CD8-positive, alpha-beta memory T cell (primary cell): ENCODE measurements at regions not wholly inside any gene's neighbourhood (a gene's known extent, or its start where the extent isn't known, plus 50 kb on each side); places are given as distances from the start of the nearest gene placed in this dataset.

Source experiments
- CTCF ChIA-PET: fragments of 350-600 bp; sonication (Branson Sonifier 250); formaldehyde crosslinking; loops from one replicate; lab custom pipeline; 2021; ENCODE audit warnings: antibody characterized with exemption; lab: Charles Lee
- POLR2A ChIA-PET: fragments of 350-600 bp; sonication (Branson Sonifier 250); formaldehyde crosslinking; loops from one replicate; lab custom pipeline; 2021; ENCODE audit warnings: antibody characterized with exemption; lab: Charles Lee
- DNase-seq, 5 donors: peaks; one replicate each; pipeline versions ENCODE4 v3.0.0 to v3.0.0-alpha.2; 2020 to 2022; ENCODE audit warnings: mixed read lengths in 1 of 5
- H3K27ac ChIP-seq: one replicate; pipeline ENCODE4 v1.7.0; 2013; ENCODE audit warnings: low read depth, mild to moderate bottlenecking, low read length, moderate library complexity
- H3K27me3 ChIP-seq: 2 replicates; pipeline ENCODE4 v1.7.0; 2013; ENCODE audit warnings: low read length, mild to moderate bottlenecking; ENCODE audit not compliant: insufficient read depth, poor library complexity, severe bottlenecking
- H3K36me3 ChIP-seq: 2 replicates; pipeline ENCODE4 v1.7.0; 2013; ENCODE audit warnings: mild to moderate bottlenecking, low read length, moderate library complexity; ENCODE audit not compliant: insufficient read depth
- H3K4me1 ChIP-seq: 2 replicates; pipeline ENCODE4 v1.7.0; 2013; ENCODE audit warnings: mild to moderate bottlenecking, low read length, moderate library complexity; ENCODE audit not compliant: insufficient read depth
- H3K4me3 ChIP-seq: 2 replicates; pipeline ENCODE4 v1.7.0; 2013; ENCODE audit warnings: mild to moderate bottlenecking, low read length
- H3K9me3 ChIP-seq: 2 replicates; pipeline ENCODE4 v1.7.0; 2013; ENCODE audit warnings: mild to moderate bottlenecking, low read length
- H3K27ac Mint-ChIP-seq, 8 donors: one replicate each; pipeline ENCODE4 v1.8.0; 2020 to 2021; ENCODE audit warnings: mixed read lengths in 8 of 8, mild to moderate bottlenecking in 6 of 8, inconsistent platforms in 3 of 8, moderate library complexity in 3 of 8
- H3K27me3 Mint-ChIP-seq, 2 donors: one replicate each; pipeline ENCODE4 v1.8.0; 2020 to 2021; ENCODE audit warnings: mixed read lengths in 2 of 2, mild to moderate bottlenecking in 1 of 2, moderate library complexity in 1 of 2
- H3K36me3 Mint-ChIP-seq, 3 donors: one replicate each; pipeline ENCODE4 v1.8.0; 2020 to 2021; ENCODE audit warnings: mixed read lengths in 3 of 3, inconsistent platforms in 1 of 3, mild to moderate bottlenecking in 1 of 3
- H3K4me1 Mint-ChIP-seq, 3 donors: one replicate each; pipeline ENCODE4 v1.8.0; 2020 to 2021; ENCODE audit warnings: mixed read lengths in 3 of 3, inconsistent platforms in 1 of 3, mild to moderate bottlenecking in 1 of 3
- H3K4me3 Mint-ChIP-seq, 7 donors: one replicate each; pipeline ENCODE4 v1.8.0; 2020 to 2021; ENCODE audit warnings: mixed read lengths in 7 of 7, mild to moderate bottlenecking in 6 of 7, moderate library complexity in 4 of 7, inconsistent platforms in 2 of 7
- H3K9me3 Mint-ChIP-seq, 5 donors: one replicate each; pipeline ENCODE4 v1.8.0; 2020 to 2022; ENCODE audit warnings: mixed read lengths in 5 of 5, mild to moderate bottlenecking in 3 of 5, moderate library complexity in 2 of 5, inconsistent platforms in 1 of 5

DNA sequence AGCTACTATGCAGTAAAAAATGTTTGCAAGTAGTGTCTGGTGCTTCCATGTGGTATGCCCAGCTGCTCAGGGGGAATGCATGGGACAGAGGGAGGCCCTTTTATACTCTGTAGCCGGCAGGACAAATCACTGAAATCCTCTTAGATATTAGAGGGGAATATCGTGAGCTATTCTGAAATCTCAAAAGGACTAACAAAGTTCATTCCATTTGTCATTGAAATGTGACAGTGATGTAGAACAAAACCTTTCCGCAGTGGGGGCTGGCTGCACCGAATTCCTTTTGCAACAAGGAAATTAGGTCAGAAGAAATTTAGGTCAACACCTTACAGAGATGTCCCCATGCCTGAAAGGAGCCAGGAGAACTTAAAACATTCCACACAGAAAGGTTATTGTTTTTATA lies 72.4 kb upstream of the MEF2C start:
- Histone ChIP-seq H3K27ac (no peak overlapping the region), H3K27me3 (no peaks in the 10 kb centered on the region), H3K9me3 (no peaks in the 10 kb centered on the region), H3K4me1 (no peaks in the 10 kb centered on the region), H3K36me3 (no peaks in the 10 kb centered on the region), H3K4me3 (no peak overlapping the region)
- POLR2A ChIA-PET: no interaction called here
- Mint-ChIP-seq H3K4me1 (no peaks in the 10 kb centered on the region), H3K4me3 (no peak overlapping the region), H3K27me3 (no peaks in the 10 kb centered on the region), H3K9me3 (peaks cover 0 to 3% (median 0%) of the 10 kb centered on the region in 5 donors), H3K27ac (no peak overlapping the region), H3K36me3 (no peaks in the 10 kb centered on the region)
- CTCF ChIA-PET: no interaction called here
- DNase-seq: no peak

DNA sequence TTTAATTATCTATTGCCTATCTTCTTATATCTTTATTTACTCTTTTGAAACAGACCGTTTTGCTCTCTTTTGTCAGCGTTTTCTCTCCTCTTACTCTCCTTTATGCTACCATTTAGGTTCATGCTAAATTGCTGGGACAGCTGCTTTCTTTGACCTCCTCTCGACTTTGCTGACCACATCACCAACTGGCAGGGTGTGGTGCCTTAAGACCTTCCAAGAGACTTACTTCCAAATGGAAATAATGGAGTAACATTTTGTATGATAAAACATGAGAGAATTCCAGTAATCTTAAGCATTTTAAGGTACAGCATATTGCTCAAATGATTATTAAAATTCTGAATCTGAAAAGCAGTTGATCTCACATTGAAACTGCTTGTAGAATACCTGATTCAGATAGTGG lies 71.5 kb upstream of the MEF2C start:
- H3K27ac Mint-ChIP-seq: no peak overlapping the region
- DNase-seq: no peak
- POLR2A ChIA-PET: no interaction called here
- H3K27me3 Mint-ChIP-seq: no peaks in the 10 kb centered on the region
- no peaks in the 10 kb centered on the region for H3K36me3 Mint-ChIP-seq
- H3K27me3 ChIP-seq: no peaks in the 10 kb centered on the region
- H3K9me3 Mint-ChIP-seq: peaks cover 0 to 3% (median 0%) of the 10 kb centered on the region in 5 donors
- H3K36me3 ChIP-seq: no peaks in the 10 kb centered on the region
- H3K27ac ChIP-seq: no peak overlapping the region
- no peak overlapping the region for H3K4me3 ChIP-seq
- no peaks in the 10 kb centered on the region for H3K9me3 ChIP-seq
- CTCF ChIA-PET: no interaction called here
- no peak overlapping the region for H3K4me3 Mint-ChIP-seq
- no peaks in the 10 kb centered on the region for H3K4me1 ChIP-seq
- no peaks in the 10 kb centered on the region for H3K4me1 Mint-ChIP-seq

DNA sequence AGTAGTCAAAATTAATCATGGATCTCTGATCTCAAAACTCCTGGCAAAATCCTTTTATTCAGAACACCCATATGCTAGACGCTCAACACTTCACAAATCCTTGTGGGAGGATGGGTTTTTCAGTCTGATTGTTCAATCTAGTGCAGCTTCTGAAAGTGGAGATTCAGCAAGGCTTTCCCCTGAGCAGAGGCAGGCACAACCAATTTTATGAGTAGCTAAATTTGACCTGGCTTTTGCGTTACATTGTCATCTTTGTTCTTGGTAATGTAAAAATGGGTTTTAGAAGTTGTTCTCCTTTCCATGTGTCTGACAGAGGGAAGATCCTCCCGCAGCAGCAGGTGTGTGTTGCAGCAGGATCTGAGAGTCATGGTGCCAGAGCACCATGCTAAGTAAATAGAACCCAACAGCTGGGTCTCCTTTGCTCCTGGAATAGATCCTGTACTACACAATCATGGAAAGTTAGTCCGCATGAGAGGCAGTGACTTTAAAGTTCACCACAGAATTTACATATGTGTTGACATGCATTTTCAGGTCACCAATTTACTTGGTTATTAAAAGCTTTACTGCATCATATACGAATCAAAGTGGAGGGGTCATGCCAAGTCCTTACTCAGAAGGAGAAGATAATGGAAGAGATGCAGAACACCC lies 70.1 kb upstream of the MEF2C start:
- DNase-seq: no peak
- H3K9me3 ChIP-seq: no peaks in the 10 kb centered on the region
- H3K27me3 ChIP-seq: no peaks in the 10 kb centered on the region
- no peak overlapping the region for H3K4me3 ChIP-seq
- Mint-ChIP-seq H3K4me3 (no peak overlapping the region), H3K4me1 (no peaks in the 10 kb centered on the region), H3K9me3 (peaks cover 0 to 5% (median 0%) of the 10 kb centered on the region in 5 donors), H3K27ac (no peak overlapping the region), H3K36me3 (no peaks in the 10 kb centered on the region), H3K27me3 (no peaks in the 10 kb centered on the region)
- CTCF ChIA-PET: no interaction called here
- H3K4me1 ChIP-seq: no peaks in the 10 kb centered on the region
- POLR2A ChIA-PET: no interaction called here
- H3K36me3 ChIP-seq: no peaks in the 10 kb centered on the region
- no peak overlapping the region for H3K27ac ChIP-seq

DNA sequence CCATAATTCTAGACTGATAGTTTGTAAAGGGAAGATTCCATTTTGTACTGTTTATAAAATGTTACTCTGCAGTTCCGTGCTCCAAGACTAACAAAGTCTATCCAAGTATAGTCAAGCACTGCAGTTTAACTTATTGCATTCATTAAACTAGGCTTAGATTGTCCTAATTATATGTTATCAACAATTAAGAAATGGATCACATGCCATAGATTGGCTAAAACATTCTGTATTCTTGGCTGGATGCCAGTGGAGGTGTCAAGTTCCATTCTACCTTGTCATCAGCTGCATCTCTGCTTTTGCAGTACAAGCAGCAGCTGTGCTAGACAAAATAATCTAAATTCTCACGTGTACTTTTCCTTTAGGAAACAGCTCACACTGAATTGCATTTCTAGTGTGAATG lies 69.4 kb upstream of the MEF2C start:
- Mint-ChIP-seq H3K27me3 (no peaks in the 10 kb centered on the region), H3K4me3 (no peak overlapping the region), H3K27ac (no peak overlapping the region), H3K4me1 (no peaks in the 10 kb centered on the region), H3K36me3 (no peaks in the 10 kb centered on the region), H3K9me3 (peaks cover 0 to 5% (median 2%) of the 10 kb centered on the region in 5 donors)
- no peak for DNase-seq
- Histone ChIP-seq H3K4me1 (no peaks in the 10 kb centered on the region), H3K4me3 (no peak overlapping the region), H3K36me3 (no peaks in the 10 kb centered on the region), H3K27ac (no peak overlapping the region), H3K9me3 (no peaks in the 10 kb centered on the region), H3K27me3 (no peaks in the 10 kb centered on the region)
- ChIA-PET POLR2A (no interaction called here), CTCF (no interaction called here)

DNA sequence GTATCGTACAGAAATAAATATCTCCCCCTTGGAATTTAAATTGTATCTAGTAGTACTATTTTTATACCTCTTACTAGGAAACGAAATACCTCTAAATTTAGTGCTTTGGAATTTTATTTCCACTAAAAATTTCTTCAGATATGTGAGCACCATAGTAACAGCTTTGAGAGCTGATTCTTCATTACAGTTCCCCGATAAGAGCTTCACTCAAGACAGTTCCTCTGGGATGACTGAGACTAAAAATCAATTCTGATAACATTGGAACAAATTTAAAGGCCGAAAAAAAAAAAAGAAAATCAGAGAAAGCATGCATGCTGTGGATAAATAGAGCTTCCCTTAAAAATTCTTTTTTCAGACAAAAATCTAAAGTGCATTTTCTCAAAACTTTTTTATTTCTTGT lies 68.5 kb upstream of the MEF2C start:
- H3K27ac Mint-ChIP-seq: no peak overlapping the region
- H3K27me3 Mint-ChIP-seq: no peaks in the 10 kb centered on the region
- POLR2A ChIA-PET: no interaction called here
- H3K9me3 Mint-ChIP-seq: peaks cover 0 to 5% (median 2%) of the 10 kb centered on the region in 5 donors
- H3K4me3 Mint-ChIP-seq: no peak overlapping the region
- Histone ChIP-seq H3K4me3 (no peak overlapping the region), H3K27me3 (no peaks in the 10 kb centered on the region), H3K36me3 (no peaks in the 10 kb centered on the region), H3K27ac (no peak overlapping the region), H3K9me3 (no peaks in the 10 kb centered on the region), H3K4me1 (no peaks in the 10 kb centered on the region)
- H3K4me1 Mint-ChIP-seq: no peaks in the 10 kb centered on the region
- CTCF ChIA-PET: no interaction called here
- no peaks in the 10 kb centered on the region for H3K36me3 Mint-ChIP-seq
- no peak for DNase-seq

DNA sequence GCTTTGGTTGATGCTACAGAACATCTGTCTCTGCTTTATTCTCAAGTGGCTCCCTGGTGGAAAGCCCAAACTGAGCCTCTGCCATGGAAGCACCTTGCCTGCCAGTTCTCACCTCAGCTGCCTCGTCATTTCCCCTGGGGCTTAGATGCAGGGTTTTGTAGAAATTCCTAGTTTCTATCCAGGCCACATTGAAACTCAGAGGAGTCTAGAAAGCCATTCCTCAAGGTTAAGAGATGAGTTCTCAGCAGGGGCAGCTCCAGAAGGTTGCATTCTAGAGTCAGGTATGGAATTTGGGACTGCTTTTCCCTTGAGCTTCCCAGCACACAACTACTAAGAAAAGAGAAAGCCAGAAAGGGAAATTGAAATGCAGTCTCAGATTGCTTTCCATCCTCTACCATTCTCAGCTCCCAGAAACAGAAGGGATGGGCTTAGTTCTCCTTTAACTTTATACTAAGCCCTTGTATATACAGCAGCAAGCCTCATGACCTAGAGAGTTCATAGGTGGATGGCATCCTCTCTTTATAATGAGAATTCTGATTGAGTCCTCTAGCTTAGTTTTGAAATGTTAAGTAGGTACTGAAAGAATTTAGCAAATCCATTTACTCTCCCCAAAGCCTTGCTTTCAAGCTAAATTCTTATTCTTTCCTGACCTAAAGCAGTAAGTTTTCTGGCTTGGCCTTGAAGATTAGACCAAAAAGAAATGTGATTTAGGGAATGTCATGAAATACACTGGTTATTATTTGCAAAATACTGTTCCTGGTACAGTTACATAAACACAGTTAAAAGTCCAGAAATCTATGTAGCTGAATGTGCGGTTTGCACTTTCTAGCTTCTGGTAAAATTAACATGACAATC lies 66.0 kb upstream of the MEF2C start:
- CTCF ChIA-PET: no interaction called here
- Histone ChIP-seq H3K9me3 (no peaks in the 10 kb centered on the region), H3K4me1 (no peaks in the 10 kb centered on the region), H3K27ac (no peak overlapping the region), H3K27me3 (no peaks in the 10 kb centered on the region), H3K36me3 (no peaks in the 10 kb centered on the region), H3K4me3 (no peak overlapping the region)
- POLR2A ChIA-PET: no interaction called here
- Mint-ChIP-seq H3K9me3 (peaks cover 0 to 6% (median 2%) of the 10 kb centered on the region in 5 donors), H3K36me3 (no peaks in the 10 kb centered on the region), H3K4me1 (no peaks in the 10 kb centered on the region), H3K4me3 (no peak overlapping the region), H3K27ac (no peak overlapping the region), H3K27me3 (no peaks in the 10 kb centered on the region)
- DNase-seq: no peak

DNA sequence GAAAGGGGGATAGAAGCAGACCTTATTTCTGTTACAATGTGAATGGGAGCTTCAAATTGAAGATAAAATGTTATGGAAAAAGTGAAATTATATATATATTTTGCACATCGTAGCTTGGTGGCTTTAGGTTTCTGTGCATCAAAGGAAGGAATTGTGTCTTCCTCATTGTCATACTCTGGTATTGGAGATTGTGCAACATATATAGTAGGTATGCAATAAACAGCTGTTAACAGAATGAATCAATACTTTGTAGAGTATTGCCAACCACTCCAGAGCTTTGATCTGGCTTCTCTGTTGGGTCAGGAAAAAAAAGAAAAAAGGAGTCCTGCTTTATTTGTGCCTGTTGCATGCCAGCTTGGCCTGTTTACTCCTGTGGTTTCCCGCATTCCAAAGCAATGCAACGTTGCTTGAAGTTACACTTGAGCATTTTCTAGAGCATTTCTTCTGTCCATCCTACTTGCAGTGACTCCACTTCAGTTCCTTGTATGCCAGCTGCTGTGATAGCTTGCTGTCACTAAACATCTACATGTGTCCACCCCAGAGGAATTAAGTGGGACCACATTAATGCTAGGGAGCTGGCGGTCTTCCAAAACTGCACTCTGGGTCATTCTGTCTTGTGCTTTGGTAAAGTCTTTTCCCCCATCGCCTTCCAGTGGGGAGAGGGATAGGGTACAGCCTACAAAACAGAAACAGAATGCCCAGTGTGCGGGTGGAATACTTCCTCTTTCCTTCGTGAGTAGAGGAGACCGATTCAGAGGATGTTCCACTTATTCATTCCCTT lies 62.0 kb upstream of the MEF2C start:
- Histone ChIP-seq H3K9me3 (no peaks in the 10 kb centered on the region), H3K36me3 (no peaks in the 10 kb centered on the region), H3K4me3 (no peak overlapping the region), H3K27ac (no peak overlapping the region), H3K27me3 (no peaks in the 10 kb centered on the region), H3K4me1 (no peaks in the 10 kb centered on the region)
- peaks cover 0 to 7% (median 2%) of the 10 kb centered on the region in 5 donors for H3K9me3 Mint-ChIP-seq
- ChIA-PET POLR2A (no interaction called here), CTCF (no interaction called here)
- H3K4me3 Mint-ChIP-seq: no peak overlapping the region
- no peaks in the 10 kb centered on the region for H3K4me1 Mint-ChIP-seq
- peak overlapping the region in 1 of 8 donors; percentile 22 for H3K27ac Mint-ChIP-seq
- H3K36me3 Mint-ChIP-seq: no peaks in the 10 kb centered on the region
- H3K27me3 Mint-ChIP-seq: no peaks in the 10 kb centered on the region
- DNase-seq: no peak

DNA sequence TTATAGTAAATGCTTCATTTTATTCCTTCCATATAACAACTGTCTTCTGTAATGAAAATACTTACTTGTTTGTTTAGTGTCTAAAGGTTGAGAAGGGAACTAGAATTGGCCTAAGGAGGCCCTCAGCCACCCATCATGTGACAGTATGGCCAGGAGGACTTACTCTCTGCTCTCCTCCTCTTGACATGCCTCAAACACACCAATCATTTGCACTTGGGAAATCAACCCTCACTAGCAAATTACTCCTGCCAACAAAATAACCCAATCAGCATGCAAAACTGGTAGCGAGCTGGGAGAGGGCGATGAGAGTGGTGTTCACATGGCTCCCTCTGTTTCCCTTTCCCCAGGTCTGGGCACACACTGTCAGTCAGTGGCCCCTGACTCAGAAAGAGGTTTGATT lies 58.6 kb upstream of the MEF2C start:
- peaks cover 0 to 6% (median 0%) of the 10 kb centered on the region in 5 donors for H3K9me3 Mint-ChIP-seq
- no peaks in the 10 kb centered on the region for H3K27me3 Mint-ChIP-seq
- H3K27ac Mint-ChIP-seq: no peak overlapping the region
- Histone ChIP-seq H3K4me3 (no peak overlapping the region), H3K4me1 (no peaks in the 10 kb centered on the region), H3K27ac (no peak overlapping the region), H3K27me3 (no peaks in the 10 kb centered on the region), H3K36me3 (no peaks in the 10 kb centered on the region), H3K9me3 (no peaks in the 10 kb centered on the region)
- ChIA-PET CTCF (no interaction called here), POLR2A (no interaction called here)
- H3K4me1 Mint-ChIP-seq: no peaks in the 10 kb centered on the region
- DNase-seq: no peak
- no peaks in the 10 kb centered on the region for H3K36me3 Mint-ChIP-seq
- no peak overlapping the region for H3K4me3 Mint-ChIP-seq
